Ovary (tissue), 7 donors: ENCODE measurements at regions not wholly inside any gene's neighbourhood (a gene's known extent, or its start where the extent isn't known, plus 50 kb on each side); places are given as distances from the start of the nearest gene placed in this dataset.

ENCODE experiments used
- DNase-seq, 5 donors: peaks; one replicate each; pipeline ENCODE4 v3.0.0-alpha.2; 2019 to 2020
- H3K27ac ChIP-seq, 2 donors: fragments of 200-600 bp; one replicate each; pipeline versions ENCODE4 v1.5.1 to v1.8.0; 2019 to 2022
- H3K27me3 ChIP-seq: fragments of 200-600 bp; one replicate; pipeline ENCODE4 v1.8.0; 2022
- H3K36me3 ChIP-seq: fragments of 200-600 bp; sonication (generic); one replicate; pipeline ENCODE4 v1.5.1; 2019
- H3K4me1 ChIP-seq: one replicate; pipeline ENCODE4 v1.8.1; 2013; ENCODE audit warnings: mild to moderate bottlenecking, moderate library complexity; ENCODE audit not compliant: insufficient read depth
- H3K4me3 ChIP-seq: fragments of 200-600 bp; sonication (generic); one replicate; pipeline ENCODE4 v1.5.1; 2017
- H3K9me3 ChIP-seq, 2 donors: fragments of 200-600 bp in 1 of 2; sonication (generic) in 1 of 2; one replicate each; pipeline versions ENCODE4 v1.5.1 to v1.8.1; 2013 to 2019; ENCODE audit warnings: mild to moderate bottlenecking in 1 of 2, moderate library complexity in 1 of 2
- CTCF ChIP-seq, 3 donors: fragments of 450-650 bp in 2 of 3; fragments of 200-600 bp in 1 of 3; IDR thresholded peaks; one replicate each; pipeline versions ENCODE4 v1.5.1 to v1.8.0; 2016 to 2022; ENCODE audit warnings: antibody characterized with exemption in 3 of 3, mild to moderate bottlenecking in 1 of 3
- EP300 ChIP-seq: sonication (generic); formaldehyde crosslinking; IDR thresholded peaks from one replicate; pipeline ENCODE4 v1.6.1; 2017; ENCODE audit warnings: antibody characterized with exemption
- POLR2A ChIP-seq: fragments of 450-650 bp; IDR thresholded peaks from one replicate; pipeline ENCODE4 v1.6.1; 2017; ENCODE audit warnings: antibody characterized with exemption, mild to moderate bottlenecking, moderate library complexity
- WGBS, 3 donors: extraction: QIAGEN DNeasy Blood & Tissue Kit in 1 of 3; methylation state at CpG; one replicate each; pipeline versions ENCODE4 v1.1.5 to v1.1.7; 2013 to 2017; 5-methylcytosine and 5-hydroxymethylcytosine counted together
- intact Hi-C, 4 donors: fragments of 100-400 bp; cut with DNase I; formaldehyde crosslinking; loops; one replicate each; pipeline versions ENCODE4 v1.11.0 to v1.15.1; 2022 to 2023
- donor health status: DM: no; HTN: no; CAD: no; lungs with moderate emphysema.
- donor health status: DM: no; HTN: no; CAD: no.
- donor health status: Bipolar disorder and iron deficiency.
- donor health status: DM: no; HTN: no; CAD: no.
- donor health status: DM: yes; HTN: yes; CAD: no.

GRCh38 chr4:179582164-179582905 lies 2140.1 kb upstream of the AGA start:
- intact Hi-C loops, result no loop called here
- 72 to 76% (median 74%) methylated on average over 3 of the region's 3 CpGs for WGBS, 3 donors
- no peaks in the 10 kb centered on the region for H3K36me3 ChIP-seq
- no peak overlapping the region for H3K4me3 ChIP-seq
- TF ChIP-seq POLR2A, result no peak
- no peak for TF ChIP-seq CTCF (IDR thresholded peaks at IDR 0.05)
- TF ChIP-seq EP300, result no peak
- H3K27ac ChIP-seq, result no peak overlapping the region
- H3K27me3 ChIP-seq, result no peaks in the 10 kb centered on the region
- no peaks in the 10 kb centered on the region for H3K4me1 ChIP-seq
- no peak for DNase-seq
- no peaks in the 10 kb centered on the region for H3K9me3 ChIP-seq

- TF ChIP-seq EP300 (no peak), POLR2A (no peak), CTCF (IDR thresholded peaks at IDR 0.05) (no peak)
- H3K9me3 ChIP-seq, result no peaks in the 10 kb centered on the region
- intact Hi-C loops, result no loop called here
- no peaks in the 10 kb centered on the region for H3K36me3 ChIP-seq
- no peak overlapping the region for H3K27ac ChIP-seq
- H3K4me3 ChIP-seq, result no peak overlapping the region
- no peaks in the 10 kb centered on the region for H3K27me3 ChIP-seq
- DNase-seq, result no peak
- H3K4me1 ChIP-seq, result no peaks in the 10 kb centered on the region
- whole genome bisulfite sequencing, 3 donors, result 43 to 67% (median 48%) methylated on average over 4 of the region's 4 CpGs
Measured at GRCh38 chr4:179583221-179583620, 2141.0 kb upstream of the AGA start.

- no peak for TF ChIP-seq CTCF (IDR thresholded peaks at IDR 0.05)
- TF ChIP-seq EP300, result no peak
- TF ChIP-seq POLR2A, result no peak
Measured at GRCh38 chr4:179584101-179584500, 2141.9 kb upstream of the AGA start.

GRCh38 chr4:179585761-179586160 lies 2143.5 kb upstream of the AGA start:
- Histone ChIP-seq H3K36me3 (no peaks in the 10 kb centered on the region), H3K4me1 (no peaks in the 10 kb centered on the region), H3K9me3 (no peaks in the 10 kb centered on the region), H3K4me3 (no peak overlapping the region), H3K27ac (no peak overlapping the region), H3K27me3 (no peaks in the 10 kb centered on the region)
- DNase-seq, result no peak
- WGBS, 3 donors, result 71 to 76% (median 71%) methylated on average over 3 of the region's 3 CpGs
- TF ChIP-seq CTCF (IDR thresholded peaks at IDR 0.05) (no peak), POLR2A (no peak), EP300 (no peak)
- intact Hi-C loops, result no loop called here

More at GRCh38 chr4:179584101-179584500, 2141.9 kb upstream of the AGA start:
- Histone ChIP-seq H3K9me3 (no peaks in the 10 kb centered on the region), H3K4me3 (no peak overlapping the region), H3K27ac (no peak overlapping the region), H3K27me3 (no peaks in the 10 kb centered on the region), H3K36me3 (no peaks in the 10 kb centered on the region), H3K4me1 (no peaks in the 10 kb centered on the region)
- intact Hi-C loops, result no loop called here
- 24 to 63% (median 52%) methylated on average over 7 of the region's 7 CpGs for WGBS, 3 donors
- DNase-seq, result no peak
